ENCODE measurements at regions not wholly inside any gene's neighbourhood (a gene's known extent, or its start where the extent isn't known, plus 50 kb on each side); places are given as distances from the start of the nearest gene placed in this dataset.

DNA sequence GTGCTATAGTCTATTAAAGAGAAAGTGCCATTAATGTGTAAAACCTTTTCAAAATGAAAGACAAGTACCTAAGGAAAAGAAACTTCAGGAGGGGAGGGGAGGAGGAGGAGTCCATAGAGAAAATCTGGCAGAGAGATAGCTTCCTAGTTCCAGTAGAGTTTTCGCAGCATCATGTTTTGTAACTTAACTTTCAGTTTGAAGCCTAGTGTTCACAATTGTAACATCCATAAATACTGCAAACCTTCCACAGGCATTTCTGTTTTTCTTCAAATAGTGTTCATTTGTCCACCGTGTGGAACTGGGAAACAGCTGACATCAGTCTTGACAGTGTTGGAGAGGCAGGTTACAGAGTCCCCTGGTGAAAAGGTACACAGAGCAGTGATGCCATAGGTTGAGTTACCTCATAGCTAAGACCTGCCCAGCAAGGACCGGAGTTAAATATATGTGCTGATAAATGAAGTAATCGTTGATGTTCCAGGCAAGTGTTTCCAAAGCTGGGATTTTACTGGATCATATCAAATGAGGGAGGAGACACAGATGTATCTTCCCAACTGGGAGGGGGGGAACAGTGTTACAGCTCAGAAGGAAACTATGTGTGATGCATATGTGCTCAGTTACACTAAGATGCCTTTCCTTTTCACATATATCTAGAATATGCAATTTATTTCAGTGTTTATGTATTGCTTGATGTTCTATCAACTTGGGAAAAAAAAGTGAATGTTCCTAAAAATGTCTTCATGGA lies 369.5 kb upstream of the FAM241A start:
- no peak for DNase-seq

DNA sequence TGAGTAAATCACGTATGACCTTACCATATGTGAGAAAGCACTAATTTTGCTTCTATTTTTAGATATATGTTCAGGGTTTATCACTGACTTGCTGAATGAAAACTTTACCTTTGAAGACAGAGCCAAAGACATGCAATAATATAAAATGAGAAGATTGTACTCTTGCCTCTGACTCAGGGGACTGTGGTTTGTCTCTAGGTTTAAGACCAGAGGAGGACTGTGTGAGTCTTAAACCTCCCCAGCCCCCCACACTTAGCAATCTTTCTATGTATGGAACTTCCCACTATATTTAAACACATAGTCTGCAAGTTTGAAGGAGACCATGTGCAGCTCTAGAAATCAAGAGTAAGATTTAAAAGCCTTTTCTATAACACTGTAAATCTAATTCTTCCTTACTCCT lies 368.7 kb upstream of the FAM241A start:
- no peak for DNase-seq

DNA sequence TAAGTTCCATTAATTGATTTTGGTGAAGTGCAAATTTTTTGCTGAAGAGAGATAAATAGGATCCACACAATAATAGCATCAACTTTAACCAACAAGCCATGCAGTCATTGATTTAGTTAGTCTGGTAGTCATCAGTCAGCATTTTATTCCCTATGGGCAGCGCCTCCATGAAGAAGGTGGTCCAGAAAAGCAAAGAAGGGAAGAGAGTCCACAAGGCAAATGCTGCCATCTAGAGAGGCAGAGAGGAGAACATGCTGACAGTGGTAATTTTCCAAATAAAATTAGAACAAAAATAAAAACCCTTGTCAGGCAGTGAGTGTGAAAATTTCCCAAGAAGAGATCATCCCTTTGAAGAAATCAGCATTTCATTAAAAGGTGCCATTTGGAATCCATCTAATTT lies 366.7 kb upstream of the FAM241A start:
- DNase-seq, result no peak

DNA sequence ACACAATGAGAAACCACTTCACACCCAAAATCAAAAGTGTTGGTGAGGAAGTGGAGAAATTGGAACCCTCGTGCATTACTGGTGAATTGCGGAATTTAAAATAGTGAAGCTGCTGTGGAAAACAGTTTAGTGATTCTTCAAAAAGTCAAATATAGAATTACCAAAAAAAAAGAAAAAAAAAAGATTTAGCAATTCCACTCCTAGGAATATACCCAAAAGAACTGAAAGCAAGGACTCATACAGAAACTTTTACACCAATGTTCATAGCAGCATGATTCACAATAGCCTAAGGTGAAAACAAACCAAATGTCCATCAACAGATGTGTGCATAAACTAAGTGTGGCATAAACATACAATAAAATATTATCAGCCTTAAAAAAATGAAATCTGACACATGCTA lies 364.3 kb upstream of the FAM241A start:
- DNase-seq, result no peak

DNA sequence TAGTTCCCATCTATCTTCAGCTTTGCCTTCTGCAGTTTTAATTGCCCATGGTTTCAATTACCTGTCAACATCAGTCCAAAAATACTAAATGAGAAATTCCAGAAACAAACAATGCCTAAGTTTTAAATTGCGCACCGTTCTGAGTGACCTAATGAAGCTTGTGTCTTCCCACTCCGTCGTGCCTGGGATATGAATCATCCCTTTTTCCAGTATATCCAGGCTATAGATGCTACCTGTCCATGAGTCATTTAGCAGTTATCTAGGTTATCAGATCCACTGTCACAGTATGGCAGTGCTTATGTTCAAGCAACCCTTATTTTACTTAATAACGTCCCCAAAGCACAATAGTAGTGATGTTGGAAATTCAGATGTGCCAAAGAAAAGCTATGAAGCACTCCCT lies 363.6 kb upstream of the FAM241A start:
- DNase-seq, result no peak

DNA sequence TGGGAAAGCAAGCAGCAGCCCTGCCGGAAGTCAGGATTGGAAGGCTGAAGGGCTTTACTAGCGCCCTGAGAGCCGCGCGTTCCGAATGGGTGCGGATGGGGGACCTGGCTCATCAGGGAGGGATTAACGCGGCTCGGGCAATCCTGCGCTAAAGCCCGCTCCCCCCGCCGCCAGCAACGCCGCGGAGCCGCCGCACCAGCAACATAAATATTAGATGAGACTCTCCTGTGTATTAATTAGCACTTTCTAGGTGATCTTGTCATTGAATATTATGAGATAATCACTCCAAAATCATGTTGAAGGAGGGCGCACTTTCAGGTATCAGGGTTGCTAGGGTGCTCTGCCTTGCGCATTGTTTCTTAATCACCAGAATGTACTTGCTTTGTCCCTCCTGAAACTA lies 357.2 kb upstream of the FAM241A start:
- no peak for DNase-seq

DNA sequence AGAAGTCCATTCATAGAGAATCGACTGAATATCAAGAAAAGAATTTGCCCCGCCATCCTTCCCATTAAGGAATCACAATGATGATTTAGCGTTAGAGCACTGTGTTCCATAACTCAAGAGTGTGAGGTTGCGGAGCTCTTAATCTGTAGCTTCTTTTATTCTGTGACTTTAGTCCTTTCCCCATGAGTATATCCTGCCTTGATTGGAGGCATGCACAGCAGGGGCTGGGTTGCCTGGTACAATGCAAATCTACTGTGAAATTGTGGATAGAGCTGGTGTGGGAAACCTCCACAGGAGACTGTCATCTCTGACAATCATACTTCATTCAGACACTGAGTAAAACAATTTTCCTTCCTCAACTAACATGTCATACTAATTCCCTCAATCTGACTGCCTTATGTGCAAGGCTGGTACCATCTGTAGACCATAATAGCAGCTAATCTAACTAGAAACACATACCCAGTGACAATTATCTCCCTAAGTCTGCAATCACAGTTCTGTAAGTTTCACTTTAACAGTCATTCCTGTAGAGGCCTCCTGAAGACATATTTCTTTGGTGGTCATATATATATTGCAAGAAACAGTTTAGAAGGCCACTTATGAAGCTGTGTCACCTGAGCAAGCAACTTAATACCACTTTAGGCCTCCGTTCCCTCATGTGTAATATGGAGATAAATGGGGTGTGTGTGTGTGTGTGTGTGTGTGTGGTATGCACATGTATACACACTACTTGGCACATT lies 355.2 kb upstream of the FAM241A start:
- DNase-seq, result no peak

DNA sequence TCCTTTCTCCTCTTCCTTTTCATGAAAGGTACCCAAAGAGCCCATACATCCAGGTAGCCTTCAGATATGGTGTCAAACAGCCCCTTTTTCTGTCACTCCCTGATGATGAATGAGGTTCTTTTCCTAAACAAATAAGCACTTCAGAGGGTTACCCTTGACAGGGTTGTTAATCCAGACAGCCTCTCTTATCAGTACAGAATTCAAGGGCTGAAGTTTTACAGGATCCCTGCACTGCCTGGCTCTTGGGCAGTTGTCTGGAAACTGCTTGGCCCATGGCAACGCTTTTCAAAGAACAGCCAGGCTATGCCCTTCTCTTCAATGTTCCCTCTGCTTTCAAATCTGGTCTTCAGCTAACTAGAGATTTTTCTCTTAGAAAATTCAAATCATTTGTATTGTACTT lies 352.6 kb upstream of the FAM241A start:
- DNase-seq, result no peak

DNA sequence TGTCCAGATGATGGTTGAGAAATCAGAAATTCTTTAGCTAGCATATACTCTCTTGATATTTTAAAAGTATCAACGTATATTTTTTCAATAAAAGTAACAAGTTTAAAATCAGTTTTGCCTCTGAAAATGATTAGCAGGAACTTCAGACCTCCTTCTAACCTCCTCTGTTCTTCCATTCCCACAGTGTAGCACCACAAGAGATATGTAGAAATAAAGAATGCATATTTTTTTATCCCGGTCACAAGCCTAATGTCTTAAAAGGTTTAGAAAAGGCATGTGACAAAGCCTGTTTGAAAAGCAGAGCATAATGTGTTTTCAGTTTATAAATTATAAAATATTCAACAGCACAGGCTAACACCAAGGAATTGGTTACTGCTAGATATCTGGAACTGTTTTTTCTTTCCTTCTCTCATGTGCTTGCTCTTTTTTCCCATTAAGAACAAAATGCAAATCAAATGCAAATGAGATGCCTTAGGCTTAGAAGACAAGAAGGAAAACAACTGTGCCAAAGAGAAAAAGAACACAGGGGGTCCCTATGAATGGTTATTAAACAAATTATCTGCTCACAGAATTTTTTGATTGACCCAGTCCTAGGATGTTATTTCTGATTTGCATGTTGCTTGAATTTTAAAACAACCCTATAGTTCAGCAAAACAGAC lies 351.7 kb upstream of the FAM241A start:
- no peak for DNase-seq

DNA sequence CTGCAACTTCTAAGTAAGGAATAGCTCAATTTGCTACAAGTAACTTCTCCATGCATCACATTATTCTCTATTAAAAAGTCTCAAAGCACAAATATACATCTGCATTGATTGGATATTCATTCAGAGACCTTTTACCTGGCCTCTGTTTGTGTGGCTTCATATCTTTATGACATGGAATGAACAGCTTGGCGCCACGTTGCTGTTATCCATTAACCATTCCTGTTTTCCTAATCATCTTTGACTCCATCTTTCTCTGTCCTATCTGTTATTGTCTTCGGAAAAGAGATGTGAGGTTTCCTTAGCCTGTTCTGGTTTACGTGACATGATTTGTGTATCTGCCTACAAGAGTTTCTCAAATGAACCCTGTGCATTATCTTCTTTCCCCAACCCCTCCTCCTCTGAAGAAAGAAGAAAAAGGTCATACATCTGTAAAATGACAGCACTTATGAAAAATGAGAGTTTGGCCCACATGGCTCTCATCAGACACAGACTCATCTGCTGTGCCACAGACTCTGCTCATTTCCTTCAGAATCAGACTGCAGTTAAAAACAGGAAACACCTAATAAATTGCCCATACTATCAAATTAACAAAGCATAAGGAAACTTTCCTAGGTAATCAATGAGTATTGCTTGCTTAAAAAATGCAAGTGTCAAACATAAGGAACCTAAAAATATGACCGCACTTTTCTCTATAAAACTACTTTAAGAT lies 347.6 kb upstream of the FAM241A start:
- no peak for DNase-seq

DNA sequence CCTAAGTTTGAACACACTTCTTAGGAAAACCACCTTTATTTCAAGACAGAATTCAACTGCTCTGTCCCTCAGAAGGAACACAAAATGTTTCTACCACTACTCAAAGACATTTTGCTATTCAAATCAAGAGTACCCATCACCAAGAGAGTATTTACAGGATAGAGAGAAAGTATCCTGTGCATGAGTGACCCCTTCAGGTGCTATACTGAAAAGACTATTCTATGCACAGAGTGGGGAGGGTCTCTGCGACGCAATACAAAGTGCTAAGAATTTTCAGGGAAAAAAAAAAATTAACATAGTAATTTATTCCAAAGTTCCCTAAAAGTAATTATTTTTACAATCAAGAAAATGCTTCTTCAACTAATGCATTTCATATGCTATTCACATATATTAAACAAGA lies 346.4 kb upstream of the FAM241A start:
- no peak for DNase-seq

DNA sequence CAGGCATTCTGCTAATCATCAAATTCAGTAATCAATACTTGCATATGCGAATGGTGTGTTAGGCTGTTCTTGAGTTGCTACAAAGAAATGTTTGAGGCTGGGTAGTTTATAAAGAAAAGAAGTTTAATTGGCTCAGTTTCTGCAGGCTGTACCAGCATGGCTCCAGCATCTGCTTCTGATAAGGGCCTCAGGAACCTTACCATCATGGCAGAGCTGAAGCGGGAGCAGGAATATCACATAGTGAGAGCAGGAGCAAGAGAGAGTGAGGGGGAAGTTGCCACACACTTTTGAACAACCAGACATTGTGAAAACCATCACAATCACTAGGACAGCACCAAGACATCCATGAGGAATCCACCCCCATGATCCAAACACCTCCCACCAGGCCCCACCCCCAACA lies 344.7 kb upstream of the FAM241A start:
- DNase-seq, result no peak

DNA sequence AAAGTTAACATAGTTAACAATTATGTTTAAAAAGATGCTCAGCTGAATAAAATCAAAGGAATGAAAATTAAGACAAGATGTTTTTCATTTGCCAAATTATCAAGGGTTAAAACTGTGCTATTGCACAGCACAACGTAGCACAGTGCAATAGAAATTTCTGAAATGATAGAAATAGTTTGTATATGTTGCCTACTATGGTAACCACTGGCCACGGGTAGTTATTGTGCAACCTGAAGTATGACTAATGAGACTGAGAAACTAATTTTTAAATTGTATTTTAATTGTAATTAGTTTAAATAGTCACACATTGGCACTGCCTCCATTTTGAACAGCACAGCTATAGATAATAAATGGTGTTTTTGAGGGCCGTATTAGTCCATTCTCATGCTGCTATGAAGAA lies 343.1 kb upstream of the FAM241A start:
- no peak for DNase-seq

DNA sequence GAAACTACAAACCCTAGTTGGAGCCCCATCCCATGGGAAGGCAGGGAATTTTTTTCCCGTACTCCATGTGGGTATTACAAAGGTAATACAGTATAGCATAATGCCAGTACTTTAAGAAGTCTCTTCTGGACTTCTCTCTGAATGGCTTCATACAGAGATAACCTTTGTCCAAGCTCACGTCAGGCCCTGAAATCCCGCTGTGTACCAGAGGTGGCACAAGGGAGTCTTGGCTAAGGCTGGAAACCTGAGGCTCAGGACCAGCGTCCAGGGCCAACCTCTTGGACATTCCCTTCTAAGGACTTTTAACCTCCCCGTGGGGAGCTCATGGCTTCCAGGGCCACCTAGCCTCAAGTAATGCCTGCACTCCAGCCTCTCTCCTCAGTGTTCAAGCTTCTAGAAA lies 338.9 kb upstream of the FAM241A start:
- DNase-seq, result no peak

DNA sequence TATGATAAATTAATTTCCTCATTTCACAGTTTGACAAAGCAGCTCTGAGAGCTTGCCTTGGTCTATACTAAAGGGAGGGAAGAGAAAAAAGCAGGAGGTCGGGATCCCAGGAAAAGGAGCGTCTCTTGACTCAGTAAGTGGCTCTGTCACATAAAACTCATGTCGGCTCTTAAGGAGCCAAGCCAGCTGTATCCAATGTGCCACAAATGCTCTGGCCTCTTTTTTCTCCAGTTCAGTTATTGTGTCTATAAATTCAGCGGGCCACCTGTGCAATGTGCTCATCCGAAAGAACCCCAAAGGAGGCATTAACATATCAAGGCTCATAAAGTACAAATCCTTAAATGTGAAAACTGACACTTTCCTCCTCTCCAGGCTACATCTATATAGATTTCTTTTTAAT lies 337.7 kb upstream of the FAM241A start:
- peak; percentile 47 for DNase-seq

DNA sequence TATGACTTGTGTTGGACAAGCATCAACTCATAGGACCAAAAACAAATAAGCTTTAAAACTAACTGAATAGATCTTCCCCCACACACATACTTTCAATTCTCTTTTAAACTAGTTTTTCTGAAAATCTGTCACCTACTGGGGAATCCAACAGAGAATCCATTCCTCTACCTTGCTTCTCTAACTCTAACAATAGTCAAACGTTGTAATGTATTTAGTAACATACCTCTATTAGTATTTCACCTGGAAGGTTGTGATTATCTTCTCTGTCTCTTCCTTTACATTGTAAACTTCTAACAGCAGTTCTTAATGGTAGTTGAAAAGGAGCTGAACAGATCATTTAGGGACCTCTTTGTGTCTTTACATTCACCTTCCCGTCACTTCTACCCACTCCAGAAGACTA lies 337.1 kb upstream of the FAM241A start:
- no peak for DNase-seq

DNA sequence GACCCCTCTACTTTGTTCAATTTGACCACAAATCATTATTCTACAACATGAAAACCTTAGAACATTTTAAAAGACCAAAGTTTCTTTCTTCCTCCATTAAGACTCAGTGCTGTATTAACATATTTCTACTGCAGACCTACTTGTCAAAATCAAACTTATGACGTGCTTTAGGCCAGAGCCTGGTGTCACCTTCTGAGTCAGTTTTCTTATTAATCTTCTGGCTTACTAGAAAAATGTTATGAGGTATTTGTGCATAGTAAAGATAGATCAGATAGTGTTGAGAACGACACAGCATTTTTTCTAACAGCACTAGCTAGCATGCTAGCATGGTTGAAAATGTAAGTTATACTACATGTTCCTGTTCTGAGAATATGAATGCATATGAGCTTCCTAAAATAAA lies 333.6 kb upstream of the FAM241A start:
- DNase-seq, result no peak

DNA sequence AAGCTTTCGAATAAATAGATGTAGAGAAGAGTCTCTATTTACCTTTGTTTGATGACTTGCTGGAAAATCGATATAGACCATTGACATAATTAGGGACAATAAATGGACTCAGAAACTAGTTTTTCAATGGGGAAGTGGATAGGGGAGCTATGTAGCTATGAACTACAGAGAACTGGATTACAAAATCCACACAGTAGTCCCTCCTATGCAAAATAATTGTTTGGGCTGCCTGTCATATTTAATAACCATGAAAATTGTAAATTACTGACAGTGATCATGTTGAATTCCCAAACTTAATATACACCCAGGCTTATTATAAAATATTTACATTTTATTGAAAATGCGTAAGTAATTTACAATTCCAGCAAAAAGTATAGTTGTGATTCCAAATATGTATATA lies 333.1 kb upstream of the FAM241A start:
- no peak for DNase-seq

DNA sequence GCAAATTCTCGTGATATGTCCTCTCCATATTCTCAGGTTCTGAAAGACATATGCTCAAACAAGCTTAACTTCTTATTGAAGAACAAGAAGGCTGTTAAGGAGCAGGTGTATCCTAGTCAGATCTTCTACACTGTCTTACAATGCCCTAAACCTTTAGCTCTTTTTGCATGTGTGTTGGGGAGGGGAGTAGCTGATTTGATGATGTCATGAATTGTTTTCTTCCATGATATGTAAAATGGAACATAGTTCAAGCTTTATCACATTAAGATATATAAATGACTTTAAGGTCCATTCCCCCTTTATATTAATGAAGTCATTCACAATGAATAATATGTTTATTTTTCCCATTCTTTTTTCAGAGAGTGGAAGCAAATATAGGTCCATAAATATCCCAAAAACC lies 332.5 kb upstream of the FAM241A start:
- DNase-seq, result no peak

DNA sequence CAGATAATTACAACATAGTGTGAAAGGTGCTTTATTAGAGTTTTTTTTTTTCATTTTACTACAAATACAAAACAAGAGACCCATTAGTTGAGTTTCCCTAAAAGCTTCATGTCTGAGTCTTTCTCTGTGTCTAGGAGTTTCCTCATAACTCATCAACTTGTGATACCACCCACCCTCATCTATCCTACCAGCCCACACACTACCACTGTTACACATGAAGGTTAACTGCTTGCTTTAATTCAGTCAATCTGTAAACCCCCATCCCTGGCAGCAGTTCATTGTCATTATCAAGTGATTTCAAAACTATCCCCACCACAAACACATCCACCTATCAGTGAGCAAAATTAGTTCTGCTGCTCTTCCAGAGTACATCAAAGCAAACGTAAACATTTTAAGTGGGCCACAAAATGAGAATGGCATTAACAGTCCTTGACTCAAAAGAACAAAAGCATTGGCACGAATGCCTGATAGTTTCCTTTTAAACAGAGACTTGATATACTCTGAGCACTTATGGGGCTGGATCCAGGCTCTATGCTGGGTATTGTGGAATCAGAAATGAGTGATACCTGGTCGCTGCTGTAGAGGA lies 331.6 kb upstream of the FAM241A start:
- DNase-seq, result no peak

DNA sequence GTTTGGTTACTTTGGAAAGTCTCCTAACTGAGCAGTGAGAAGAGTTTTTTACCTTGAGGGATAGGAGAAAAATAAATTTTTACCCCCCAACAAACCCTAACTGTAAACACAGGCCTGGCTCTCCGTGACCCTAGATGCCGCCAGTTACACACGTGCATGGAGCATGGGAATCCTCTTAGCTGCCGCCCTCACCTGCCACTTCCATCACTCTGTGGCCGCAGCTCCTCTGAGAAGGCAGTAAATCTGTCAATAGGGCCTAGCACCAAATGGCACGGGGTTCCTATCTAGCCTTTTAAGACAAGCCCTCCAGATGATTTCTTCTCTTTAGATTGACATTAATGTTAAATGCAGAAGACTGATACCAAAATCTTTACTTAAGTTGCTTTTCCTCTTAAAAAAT lies 330.3 kb upstream of the FAM241A start:
- no peak for DNase-seq

DNA sequence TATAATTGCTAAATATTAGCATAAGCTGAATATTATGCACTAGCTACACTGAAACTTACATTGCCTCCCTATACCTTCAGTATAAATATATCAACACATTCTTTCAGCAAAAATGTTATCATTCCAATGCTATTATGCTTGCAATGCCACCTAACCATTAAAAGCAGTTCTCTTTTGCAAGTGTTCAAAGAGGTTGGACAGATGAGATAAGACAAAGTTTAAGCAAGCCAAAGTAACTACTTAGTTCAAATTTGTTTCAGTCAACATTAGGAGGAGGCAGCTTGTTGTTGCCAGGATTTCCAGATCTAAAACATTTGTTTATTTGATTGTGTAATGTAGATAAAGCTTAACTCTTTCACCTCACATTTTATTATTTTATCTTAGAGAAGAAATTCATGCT lies 323.9 kb upstream of the FAM241A start:
- no peak for DNase-seq

DNA sequence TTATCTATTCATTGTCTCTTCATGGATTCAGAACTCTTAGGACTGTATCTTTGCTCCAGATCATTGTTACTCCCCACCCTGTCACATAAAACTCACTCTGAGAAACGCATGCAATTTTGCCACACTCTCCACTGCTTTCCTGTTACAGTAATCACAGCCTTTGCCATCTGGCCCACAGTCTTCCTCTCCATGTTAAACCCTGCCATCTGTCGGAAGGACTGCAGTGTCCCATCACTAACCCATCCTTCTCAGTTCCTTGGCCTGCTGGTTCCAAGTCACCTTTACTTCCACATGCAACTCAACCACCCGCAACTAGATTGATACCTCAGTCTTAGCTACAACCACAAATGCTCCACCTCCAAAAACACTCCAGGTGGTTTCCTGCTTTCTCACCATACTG lies 308.7 kb upstream of the FAM241A start:
- peak; percentile 61 for DNase-seq
